HG03196 (cell line): ENCODE measurements at regions not wholly inside any gene's neighbourhood (a gene's known extent, or its start where the extent isn't known, plus 50 kb on each side); places are given as distances from the start of the nearest gene placed in this dataset.

Experiments
- ATAC-seq: cut with Tn5 transposase; IDR thresholded peaks from one replicate; pipeline ENCODE4 v1.9.1; 2021; ENCODE audit not compliant: unreplicated experiment

GRCh38 chr1:56418151-56418631, 161.2 kb downstream of the PLPP3 start:
- ATAC-seq, result no peak

GRCh38 chr1:56417646-56418045, 161.7 kb downstream of the PLPP3 start:
- ATAC-seq, result no peak

DNA sequence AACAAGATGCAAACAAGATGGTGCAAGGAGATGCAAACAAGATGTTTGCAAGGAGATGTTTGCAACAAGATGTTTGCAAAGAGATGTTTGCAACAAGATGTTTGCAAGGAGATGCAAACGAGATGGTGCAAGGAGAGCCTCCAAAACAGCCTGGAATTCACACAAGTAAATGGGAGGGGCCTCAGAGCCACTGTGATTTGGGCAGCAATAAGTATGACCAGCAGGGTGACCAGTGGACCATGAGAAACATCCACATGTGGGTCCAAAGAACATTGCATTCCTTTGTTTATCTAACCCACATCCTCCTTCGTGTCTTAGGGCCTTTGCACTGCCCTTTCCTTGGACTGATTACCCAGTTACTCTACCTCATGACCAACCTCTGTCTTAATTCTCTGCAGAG, 162.9 kb downstream of the PLPP3 start:
- no peak for ATAC-seq

- no peak for ATAC-seq
These were observed 163.6 kb downstream of the PLPP3 start for GRCh38 chr1:56415720-56416119.

GRCh38 chr1:56415258-56415657, 164.1 kb downstream of the PLPP3 start:
- ATAC-seq, result no peak

- no peak for ATAC-seq
These were observed 164.6 kb downstream of the PLPP3 start for GRCh38 chr1:56414728-56415224.

DNA sequence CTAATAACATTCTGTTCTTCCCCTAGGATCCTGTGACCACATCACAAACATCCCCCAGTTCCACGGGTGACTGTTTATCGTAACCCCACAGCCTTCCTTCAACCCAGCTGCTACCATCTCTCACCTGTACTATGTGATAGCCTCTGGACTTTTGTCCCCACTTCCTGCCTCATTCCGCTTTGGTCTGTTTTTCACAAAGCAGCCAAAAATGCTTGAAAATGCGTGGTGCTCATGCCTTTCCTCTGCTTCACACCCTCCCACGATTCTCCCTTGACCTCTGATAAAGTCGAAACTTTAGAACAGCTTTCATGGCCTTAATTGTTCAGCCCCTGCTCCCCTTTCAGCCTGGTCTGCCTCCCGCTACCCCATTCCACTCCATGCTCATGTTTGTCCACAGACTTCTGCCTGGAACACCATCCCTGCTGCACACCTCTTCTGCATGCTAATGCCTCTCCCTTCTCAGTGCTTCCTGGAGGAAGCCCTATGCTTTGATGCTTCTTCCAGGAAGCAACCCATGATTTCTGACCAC, 165.6 kb downstream of the PLPP3 start:
- no peak for ATAC-seq

DNA sequence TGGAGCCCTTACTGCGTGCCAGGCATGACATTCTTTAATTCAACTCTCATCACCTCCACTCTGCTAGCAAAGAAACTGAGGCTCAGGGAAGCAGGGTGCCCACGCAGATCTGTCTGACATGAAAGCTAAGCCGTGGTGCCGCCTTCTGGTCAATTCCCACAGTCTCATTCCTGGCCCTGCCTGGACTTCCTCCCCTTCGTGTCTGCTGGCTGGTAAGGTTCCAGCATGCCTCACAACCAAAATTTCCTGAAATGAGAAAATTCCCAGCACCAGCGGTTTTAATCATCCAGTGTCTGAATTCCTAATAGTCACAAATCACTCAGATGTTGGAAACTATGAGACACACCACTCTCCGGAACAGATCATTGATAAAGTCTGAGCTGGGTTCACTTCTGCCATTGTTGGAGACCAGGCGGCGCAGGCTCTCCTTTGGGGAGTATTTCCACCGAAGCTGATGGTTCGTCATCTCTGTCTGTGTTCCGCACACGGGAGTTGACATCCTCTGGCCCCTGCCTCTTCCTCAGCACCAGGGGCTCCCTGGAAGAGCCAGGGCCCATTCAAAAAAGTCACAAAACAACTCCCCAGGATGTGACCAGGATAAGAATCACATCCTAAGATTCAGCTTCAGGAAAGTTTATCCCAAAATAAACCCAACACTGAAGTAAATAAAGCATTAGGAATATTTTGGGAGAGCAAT, 167.7 kb downstream of the PLPP3 start:
- ATAC-seq, result no peak

GRCh38 chr1:56411021-56411420, 168.3 kb downstream of the PLPP3 start:
- ATAC-seq, result no peak

DNA sequence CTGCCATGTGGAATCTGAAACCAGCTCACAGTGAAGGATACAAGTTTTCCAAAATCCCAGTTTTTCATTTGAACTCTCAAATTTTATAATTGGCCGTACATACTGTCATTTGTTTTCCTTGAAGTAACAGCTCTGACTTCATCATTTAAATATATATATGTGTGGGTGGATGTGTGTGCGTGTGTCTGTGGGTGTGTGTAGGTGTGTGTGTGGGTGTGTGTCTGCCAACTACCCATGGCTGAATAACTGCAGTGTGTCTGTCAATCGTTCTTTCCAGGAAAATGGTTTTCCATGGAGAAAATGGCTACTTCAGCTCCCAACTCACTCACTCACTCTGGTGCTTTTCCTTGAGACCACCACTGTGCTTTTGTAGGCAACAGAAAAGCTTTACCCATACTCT, 169.0 kb downstream of the PLPP3 start:
- no peak for ATAC-seq

DNA sequence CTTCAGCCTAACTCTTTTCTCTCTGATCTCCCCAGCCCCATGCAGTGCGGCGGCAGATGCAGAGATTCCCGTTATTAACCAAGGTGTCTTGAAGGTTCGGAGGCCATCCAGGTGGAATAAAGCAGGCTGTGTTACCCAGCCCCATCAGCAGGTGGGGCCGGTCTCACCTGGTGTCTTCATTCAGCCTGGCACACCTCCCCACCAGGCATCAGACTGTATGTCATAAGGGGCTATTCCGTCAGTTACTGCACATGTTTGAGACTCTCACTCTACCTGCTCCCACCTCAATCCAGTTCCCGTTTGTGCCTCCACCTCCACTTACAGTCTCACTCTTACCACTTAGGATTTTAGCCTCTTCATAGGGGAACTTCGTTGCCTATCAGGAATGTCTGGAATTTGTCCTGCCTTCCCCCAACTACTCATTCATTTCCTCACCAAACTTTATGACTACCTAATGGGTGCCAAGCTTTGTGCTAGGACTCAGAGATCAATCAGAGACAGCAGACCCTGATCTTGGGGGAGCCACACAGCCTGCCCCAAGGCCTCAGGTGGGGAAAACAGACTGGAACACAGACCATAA, 170.2 kb downstream of the PLPP3 start:
- no peak for ATAC-seq

DNA sequence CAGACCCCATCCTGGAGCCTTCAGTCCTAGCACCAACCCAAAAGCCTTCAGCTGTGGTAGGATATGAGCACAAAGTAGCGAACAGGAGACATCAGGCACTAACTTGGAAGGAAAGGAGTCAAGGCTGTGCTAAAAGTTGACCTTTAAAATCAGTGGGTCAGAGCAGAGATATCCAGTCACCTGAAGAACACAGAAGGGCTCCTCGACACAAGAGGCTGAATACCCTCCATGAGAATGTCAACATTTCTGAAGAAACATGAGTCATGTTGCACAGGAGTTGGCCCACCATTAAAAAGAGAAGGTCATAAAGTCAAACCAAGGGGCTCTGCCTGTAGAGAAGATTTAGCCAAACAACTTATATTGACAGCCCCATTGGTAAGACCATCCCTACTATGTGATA, 172.5 kb downstream of the PLPP3 start:
- no peak for ATAC-seq

- ATAC-seq, result no peak
These were observed 174.8 kb downstream of the PLPP3 start for GRCh38 chr1:56404561-56405030.

GRCh38 chr1:56404066-56404465, 175.3 kb downstream of the PLPP3 start:
- ATAC-seq, result no peak

- no peak for ATAC-seq
These were observed 176.0 kb downstream of the PLPP3 start for GRCh38 chr1:56403321-56403720.

DNA sequence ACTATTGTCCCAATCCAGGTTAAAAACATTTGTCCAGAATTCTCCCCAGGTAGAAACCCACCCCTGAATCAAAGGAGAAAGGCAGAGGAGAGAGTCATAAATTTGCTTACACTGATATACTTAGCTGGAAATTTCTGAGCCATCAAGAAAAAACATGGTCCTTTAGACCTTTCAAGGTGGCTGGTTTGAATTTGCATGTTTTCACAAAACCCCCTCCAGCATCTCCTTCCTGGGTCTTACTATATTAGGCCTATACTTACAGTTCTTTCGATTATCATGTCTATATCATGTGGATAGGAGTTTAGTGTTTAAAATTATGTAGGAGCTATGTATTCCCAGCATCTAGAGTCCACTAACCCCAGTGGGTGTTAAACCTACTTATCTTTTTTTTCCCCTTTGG, 178.2 kb downstream of the PLPP3 start:
- ATAC-seq, result no peak

DNA sequence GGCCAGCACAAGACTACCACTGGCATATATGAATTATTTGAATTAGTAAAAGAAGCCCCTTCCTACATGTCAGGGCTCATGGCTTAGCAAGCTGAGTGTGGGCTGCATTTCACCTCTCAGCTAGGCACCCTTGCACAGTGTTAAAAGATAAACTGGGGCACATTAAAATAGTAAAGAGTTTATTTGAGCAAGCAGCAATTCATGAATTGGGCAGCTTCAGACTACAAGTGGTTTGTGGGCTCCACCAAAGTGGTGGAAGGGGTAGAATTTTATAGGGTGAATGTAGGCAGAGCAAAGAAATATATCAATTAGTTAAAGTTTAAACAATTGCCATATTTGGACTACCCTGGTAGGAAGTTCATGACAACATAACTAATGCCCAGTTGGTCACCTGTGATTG, 178.8 kb downstream of the PLPP3 start:
- ATAC-seq, result no peak

DNA sequence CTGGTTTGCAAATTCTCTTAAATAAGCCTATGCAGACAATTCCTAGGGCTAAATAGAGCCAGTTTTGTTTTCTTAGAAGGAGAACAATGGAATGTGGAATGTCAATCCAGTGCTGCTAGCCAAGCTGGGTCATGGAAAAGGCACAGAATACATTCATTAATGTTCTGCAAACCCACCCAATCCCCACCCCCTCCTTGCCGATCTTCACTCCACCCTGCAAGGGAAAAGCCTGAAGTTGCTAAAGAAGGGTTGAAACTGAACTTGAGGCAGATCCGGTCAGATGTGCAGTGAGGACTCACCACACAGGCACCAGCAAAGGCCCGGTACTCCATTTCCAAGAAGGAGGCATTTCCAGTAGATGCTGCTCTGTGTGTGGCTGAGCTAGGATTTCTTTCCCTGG, 179.6 kb downstream of the PLPP3 start:
- no peak for ATAC-seq

DNA sequence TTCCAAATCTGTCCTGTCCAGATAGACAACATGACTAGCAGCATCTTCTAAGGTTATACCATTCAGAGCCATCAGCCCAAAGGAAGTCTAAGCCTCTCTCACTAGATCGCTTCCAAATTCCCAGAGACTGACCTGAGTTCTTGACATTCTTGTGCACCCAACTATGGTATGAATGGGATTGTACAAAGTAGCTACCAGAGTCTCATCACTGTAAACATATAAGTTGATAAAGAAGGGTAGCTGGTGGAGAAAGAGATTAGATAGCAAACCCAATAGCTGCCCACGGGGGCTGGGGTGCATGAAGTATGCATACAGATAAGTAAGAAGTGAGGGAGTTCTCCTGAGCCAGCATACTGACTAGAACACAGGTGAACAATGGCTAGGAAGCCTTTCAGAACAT, 180.0 kb downstream of the PLPP3 start:
- ATAC-seq, result no peak

- no peak for ATAC-seq
These were observed 181.5 kb downstream of the PLPP3 start for GRCh38 chr1:56397811-56398231.

GRCh38 chr1:56397409-56397808, 182.0 kb downstream of the PLPP3 start:
- no peak for ATAC-seq

DNA sequence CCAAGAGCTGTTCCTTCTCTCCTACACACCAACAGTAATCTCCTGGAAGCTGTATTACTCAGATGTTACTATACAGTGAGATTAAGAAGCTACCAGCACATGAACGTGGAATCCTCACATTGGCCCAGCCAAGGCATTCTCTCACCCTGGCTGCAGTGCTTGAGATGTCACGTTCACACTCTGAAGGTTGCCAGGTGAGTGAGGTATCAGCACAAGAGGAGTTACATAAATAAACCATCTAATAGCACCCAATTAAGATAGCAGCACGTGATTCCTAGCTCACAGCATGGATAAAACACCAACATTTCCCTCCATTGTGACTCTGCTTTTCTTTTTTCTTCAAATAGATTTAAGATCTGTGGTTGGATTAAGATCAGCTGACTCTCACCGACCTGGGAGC, 182.8 kb downstream of the PLPP3 start:
- ATAC-seq, result no peak
